ENCODE measurements at regions not wholly inside any gene's neighbourhood (a gene's known extent, or its start where the extent isn't known, plus 50 kb on each side); places are given as distances from the start of the nearest gene placed in this dataset.

GRCh38 chr9:90967145-90967538, 165.5 kb downstream of the SYK start:
- in situ Hi-C loops (cut with MboI; ENCODE audit: low pct_unique_long_range_greater_than_20kb, low sequenced_read_pairs, unreplicated experiment), result no loop called here

GRCh38 chr9:90969021-90969675, 167.5 kb downstream of the SYK start:
- no peak for DNase-seq (ENCODE audit: low spot score)
- TF ChIP-seq, protein P1, sequence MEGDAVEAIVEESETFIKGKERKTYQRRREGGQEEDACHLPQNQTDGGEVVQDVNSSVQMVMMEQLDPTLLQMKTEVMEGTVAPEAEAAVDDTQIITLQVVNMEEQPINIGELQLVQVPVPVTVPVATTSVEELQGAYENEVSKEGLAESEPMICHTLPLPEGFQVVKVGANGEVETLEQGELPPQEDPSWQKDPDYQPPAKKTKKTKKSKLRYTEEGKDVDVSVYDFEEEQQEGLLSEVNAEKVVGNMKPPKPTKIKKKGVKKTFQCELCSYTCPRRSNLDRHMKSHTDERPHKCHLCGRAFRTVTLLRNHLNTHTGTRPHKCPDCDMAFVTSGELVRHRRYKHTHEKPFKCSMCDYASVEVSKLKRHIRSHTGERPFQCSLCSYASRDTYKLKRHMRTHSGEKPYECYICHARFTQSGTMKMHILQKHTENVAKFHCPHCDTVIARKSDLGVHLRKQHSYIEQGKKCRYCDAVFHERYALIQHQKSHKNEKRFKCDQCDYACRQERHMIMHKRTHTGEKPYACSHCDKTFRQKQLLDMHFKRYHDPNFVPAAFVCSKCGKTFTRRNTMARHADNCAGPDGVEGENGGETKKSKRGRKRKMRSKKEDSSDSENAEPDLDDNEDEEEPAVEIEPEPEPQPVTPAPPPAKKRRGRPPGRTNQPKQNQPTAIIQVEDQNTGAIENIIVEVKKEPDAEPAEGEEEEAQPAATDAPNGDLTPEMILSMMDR (IDR thresholded peaks at IDR 0.05; ENCODE audit: extremely low read depth, insufficient read depth, missing control alignments), result no peak
- in situ Hi-C loops (cut with MboI; ENCODE audit: low pct_unique_long_range_greater_than_20kb, low sequenced_read_pairs, unreplicated experiment), result no loop called here

More at GRCh38 chr9:90967145-90967538, 165.5 kb downstream of the SYK start:
- DNase-seq (ENCODE audit: low spot score), result no peak
- TF ChIP-seq, protein P1 (IDR thresholded peaks at IDR 0.05; ENCODE audit: extremely low read depth, insufficient read depth, missing control alignments), result no peak

GRCh38 chr9:90970608-90971007, 169.0 kb downstream of the SYK start:
- TF ChIP-seq, protein P1 (IDR thresholded peaks at IDR 0.05; ENCODE audit: extremely low read depth, insufficient read depth, missing control alignments), result no peak
- in situ Hi-C loops (cut with MboI; ENCODE audit: low pct_unique_long_range_greater_than_20kb, low sequenced_read_pairs, unreplicated experiment), result no loop called here
- DNase-seq (ENCODE audit: low spot score), result no peak

DNA sequence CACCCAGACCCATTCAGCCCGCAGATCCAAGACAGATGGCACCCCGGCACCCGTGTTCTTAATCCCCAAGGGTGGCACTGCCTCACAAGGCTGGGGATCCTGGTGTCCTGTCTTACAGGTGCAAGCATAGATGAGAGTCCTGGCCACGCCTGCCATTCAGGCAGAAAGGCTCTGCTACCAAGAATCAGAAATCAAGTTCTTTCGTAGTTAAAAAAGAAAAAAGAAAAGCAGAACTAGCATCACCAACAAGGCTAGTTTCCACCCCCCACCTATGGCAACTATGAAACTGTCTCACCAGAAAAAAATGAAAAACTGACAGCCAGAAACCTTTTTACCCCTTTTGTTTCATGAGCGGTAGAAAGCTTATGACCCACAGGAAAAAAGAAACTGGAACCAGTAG, 170.4 kb downstream of the SYK start:
- TF ChIP-seq, protein P1 (IDR thresholded peaks at IDR 0.05; ENCODE audit: extremely low read depth, insufficient read depth, missing control alignments), result no peak
- DNase-seq (ENCODE audit: low spot score), result no peak
- in situ Hi-C loops (cut with MboI; ENCODE audit: low pct_unique_long_range_greater_than_20kb, low sequenced_read_pairs, unreplicated experiment), result no loop called here

DNA sequence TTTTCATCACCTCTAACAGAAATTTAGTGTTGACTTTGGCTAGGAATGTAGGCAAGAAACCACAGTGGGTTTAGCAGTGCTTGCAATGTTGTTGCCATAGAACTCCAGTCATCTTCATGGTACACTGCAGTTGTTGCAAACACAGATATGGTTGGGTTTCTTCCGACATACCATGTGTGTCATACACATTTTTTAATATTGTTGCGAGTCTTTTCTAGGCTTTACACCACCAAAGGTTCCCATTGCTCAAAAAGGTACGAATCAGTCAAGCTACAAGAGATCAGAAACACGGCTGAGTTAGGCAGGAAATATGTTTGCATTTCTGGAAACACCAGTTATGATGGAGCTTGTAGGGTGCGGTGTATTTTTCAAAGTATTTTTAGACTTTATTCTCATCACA, 172.4 kb downstream of the SYK start:
- no peak for DNase-seq (ENCODE audit: low spot score)
- in situ Hi-C loops (cut with MboI; ENCODE audit: low pct_unique_long_range_greater_than_20kb, low sequenced_read_pairs, unreplicated experiment), result no loop called here
- TF ChIP-seq, protein P1 (IDR thresholded peaks at IDR 0.05; ENCODE audit: extremely low read depth, insufficient read depth, missing control alignments), result no peak

DNA sequence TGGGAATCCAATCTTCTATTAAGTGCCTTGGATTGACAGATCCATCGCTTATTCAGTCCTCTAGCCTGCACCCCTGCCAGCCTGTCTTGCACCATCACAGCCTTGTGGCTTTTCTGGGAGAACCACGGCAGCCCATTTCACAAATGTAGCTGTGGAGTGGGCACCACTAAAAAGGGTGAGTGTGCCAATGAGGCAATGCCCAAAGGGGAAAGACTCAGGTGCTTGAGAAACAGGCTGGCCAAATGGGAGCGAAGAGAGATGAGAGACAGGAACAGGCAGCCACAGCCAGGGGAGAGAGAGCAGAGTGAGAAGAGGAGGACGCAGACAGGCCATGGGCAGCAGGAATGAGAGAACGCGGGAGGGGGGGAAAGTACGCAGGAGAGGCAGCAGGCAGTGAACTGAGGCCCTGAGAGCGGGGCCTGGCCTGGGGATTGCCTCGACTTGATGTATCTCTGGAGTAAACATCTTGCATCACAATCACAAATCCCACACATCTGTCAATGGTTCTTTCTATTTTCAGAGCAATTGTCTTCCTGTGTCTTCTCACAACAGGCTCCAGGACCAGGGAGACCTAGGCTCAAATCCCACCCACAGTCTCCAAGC, 173.1 kb downstream of the SYK start:
- in situ Hi-C loops (cut with MboI; ENCODE audit: low pct_unique_long_range_greater_than_20kb, low sequenced_read_pairs, unreplicated experiment), result no loop called here
- DNase-seq (ENCODE audit: low spot score), result no peak
- TF ChIP-seq, protein P1 (IDR thresholded peaks at IDR 0.05; ENCODE audit: extremely low read depth, insufficient read depth, missing control alignments), result no peak
